ENCODE measurements at regions not wholly inside any gene's neighbourhood (a gene's known extent, or its start where the extent isn't known, plus 50 kb on each side); places are given as distances from the start of the nearest gene placed in this dataset.

GRCh38 chr2:118622913-118623312 lies 224.5 kb downstream of the EN1 start:
- CTCF ChIA-PET, result no interaction called here
- H3K9me3 ChIP-seq (ENCODE audit: low read depth, low read length, poor library complexity, severe bottlenecking), result no peaks in the 10 kb centered on the region

GRCh38 chr2:118622108-118622507 lies 225.3 kb downstream of the EN1 start:
- ChIA-PET CTCF (no interaction called here), POLR2A (ENCODE audit: low non-redundant PET) (no interaction called here)
- H3K9me3 ChIP-seq (ENCODE audit: low read depth, low read length, poor library complexity, severe bottlenecking), result no peaks in the 10 kb centered on the region
- H3K27me3 ChIP-seq (replicated peaks; ENCODE audit: insufficient read depth, low read depth, low read length, poor library complexity), result no peaks in the 10 kb centered on the region
- no peaks in the 10 kb centered on the region for H3K36me3 ChIP-seq (ENCODE audit: insufficient read depth, low read length, poor library complexity, severe bottlenecking)
- DNase-seq (ENCODE audit: low spot score), result no peak
- H3K4me3 ChIP-seq (ENCODE audit: low read depth, low read length, poor library complexity, severe bottlenecking), result no peak overlapping the region
- no TSS peak for BruUV-seq (replicated peaks)
- H3K27ac ChIP-seq (ENCODE audit: low read depth, low read length, poor library complexity, severe bottlenecking), result no peak overlapping the region
- H3K4me1 ChIP-seq (ENCODE audit: insufficient read depth, low read length, poor library complexity, severe bottlenecking), result no peaks in the 10 kb centered on the region
- intact Hi-C loops (cut with micrococcal nuclease; ENCODE audit: unreplicated experiment), result no loop called here
- TF ChIP-seq EZH2 (IDR thresholded peaks at IDR 0.05; ENCODE audit: borderline replicate concordance, low read depth, low read length, poor library complexity, severe bottlenecking) (no peak), CTCF (conservative IDR thresholded peaks at IDR 0.05; ENCODE audit: low read depth, low read length) (no peak)

More at GRCh38 chr2:118622913-118623312, 224.5 kb downstream of the EN1 start:
- BruUV-seq (replicated peaks), result no TSS peak
- Histone ChIP-seq H3K27ac (ENCODE audit: low read depth, low read length, poor library complexity, severe bottlenecking) (no peak overlapping the region), H3K4me1 (ENCODE audit: insufficient read depth, low read length, poor library complexity, severe bottlenecking) (no peaks in the 10 kb centered on the region), H3K27me3 (replicated peaks; ENCODE audit: insufficient read depth, low read depth, low read length, poor library complexity) (no peaks in the 10 kb centered on the region), H3K36me3 (ENCODE audit: insufficient read depth, low read length, poor library complexity, severe bottlenecking) (no peaks in the 10 kb centered on the region), H3K4me3 (ENCODE audit: low read depth, low read length, poor library complexity, severe bottlenecking) (no peak overlapping the region)
- POLR2A ChIA-PET (ENCODE audit: low non-redundant PET), result no interaction called here
- TF ChIP-seq EZH2 (IDR thresholded peaks at IDR 0.05; ENCODE audit: borderline replicate concordance, low read depth, low read length, poor library complexity, severe bottlenecking), result no peak
- no peak for TF ChIP-seq CTCF (conservative IDR thresholded peaks at IDR 0.05; ENCODE audit: low read depth, low read length)
- intact Hi-C loops (cut with micrococcal nuclease; ENCODE audit: unreplicated experiment), result no loop called here
- DNase-seq (ENCODE audit: low spot score), result no peak

- no peak for DNase-seq (ENCODE audit: low spot score)
- Histone ChIP-seq H3K9me3 (ENCODE audit: low read depth, low read length, poor library complexity, severe bottlenecking) (no peaks in the 10 kb centered on the region), H3K4me1 (ENCODE audit: insufficient read depth, low read length, poor library complexity, severe bottlenecking) (no peaks in the 10 kb centered on the region), H3K27ac (ENCODE audit: low read depth, low read length, poor library complexity, severe bottlenecking) (no peak overlapping the region), H3K36me3 (ENCODE audit: insufficient read depth, low read length, poor library complexity, severe bottlenecking) (no peaks in the 10 kb centered on the region), H3K27me3 (replicated peaks; ENCODE audit: insufficient read depth, low read depth, low read length, poor library complexity) (peaks cover 8% of the 10 kb centered on the region), H3K4me3 (ENCODE audit: low read depth, low read length, poor library complexity, severe bottlenecking) (no peak overlapping the region)
- intact Hi-C loops (cut with micrococcal nuclease; ENCODE audit: unreplicated experiment), result no loop called here
- TF ChIP-seq EZH2 (IDR thresholded peaks at IDR 0.05; ENCODE audit: borderline replicate concordance, low read depth, low read length, poor library complexity, severe bottlenecking) (no peak), CTCF (conservative IDR thresholded peaks at IDR 0.05; ENCODE audit: low read depth, low read length) (no peak)
- CTCF ChIA-PET, result no interaction called here
- POLR2A ChIA-PET (ENCODE audit: low non-redundant PET), result no interaction called here
- no TSS peak for BruUV-seq (replicated peaks)
These were observed 229.2 kb downstream of the EN1 start for GRCh38 chr2:118618279-118618678.

All from A673 (cell line).